ENCODE measurements at regions not wholly inside any gene's neighbourhood (a gene's known extent, or its start where the extent isn't known, plus 50 kb on each side); places are given as distances from the start of the nearest gene placed in this dataset.

- TF ChIP-seq RXRA (IDR thresholded peaks at IDR 0.05): no peak
- TF ChIP-seq, protein P1, sequence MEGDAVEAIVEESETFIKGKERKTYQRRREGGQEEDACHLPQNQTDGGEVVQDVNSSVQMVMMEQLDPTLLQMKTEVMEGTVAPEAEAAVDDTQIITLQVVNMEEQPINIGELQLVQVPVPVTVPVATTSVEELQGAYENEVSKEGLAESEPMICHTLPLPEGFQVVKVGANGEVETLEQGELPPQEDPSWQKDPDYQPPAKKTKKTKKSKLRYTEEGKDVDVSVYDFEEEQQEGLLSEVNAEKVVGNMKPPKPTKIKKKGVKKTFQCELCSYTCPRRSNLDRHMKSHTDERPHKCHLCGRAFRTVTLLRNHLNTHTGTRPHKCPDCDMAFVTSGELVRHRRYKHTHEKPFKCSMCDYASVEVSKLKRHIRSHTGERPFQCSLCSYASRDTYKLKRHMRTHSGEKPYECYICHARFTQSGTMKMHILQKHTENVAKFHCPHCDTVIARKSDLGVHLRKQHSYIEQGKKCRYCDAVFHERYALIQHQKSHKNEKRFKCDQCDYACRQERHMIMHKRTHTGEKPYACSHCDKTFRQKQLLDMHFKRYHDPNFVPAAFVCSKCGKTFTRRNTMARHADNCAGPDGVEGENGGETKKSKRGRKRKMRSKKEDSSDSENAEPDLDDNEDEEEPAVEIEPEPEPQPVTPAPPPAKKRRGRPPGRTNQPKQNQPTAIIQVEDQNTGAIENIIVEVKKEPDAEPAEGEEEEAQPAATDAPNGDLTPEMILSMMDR (IDR thresholded peaks at IDR 0.05; ENCODE audit: low read depth, low read length, missing input control): no peak
- no peak for TF ChIP-seq ZBTB33 (IDR thresholded peaks at IDR 0.05)
- no peak for TF ChIP-seq GABPA (IDR thresholded peaks at IDR 0.05 in 1 of 2, conservative IDR thresholded peaks at IDR 0.05 in 1 of 2)
- TF ChIP-seq TAF1 (conservative IDR thresholded peaks at IDR 0.05): no peak
- TF ChIP-seq, protein P2, sequence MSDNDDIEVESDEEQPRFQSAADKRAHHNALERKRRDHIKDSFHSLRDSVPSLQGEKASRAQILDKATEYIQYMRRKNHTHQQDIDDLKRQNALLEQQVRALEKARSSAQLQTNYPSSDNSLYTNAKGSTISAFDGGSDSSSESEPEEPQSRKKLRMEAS (IDR thresholded peaks at IDR 0.05): no peak
- TF ChIP-seq JUND (IDR thresholded peaks at IDR 0.05): no peak
- no peak for TF ChIP-seq REST (IDR thresholded peaks at IDR 0.05)
- no peak for TF ChIP-seq HNF4G (IDR thresholded peaks at IDR 0.05)
- TF ChIP-seq EGR1 (IDR thresholded peaks at IDR 0.05; ENCODE audit: low read depth in 2 of 2): no peak
- no peak for TF ChIP-seq ATF3 (IDR thresholded peaks at IDR 0.05)
- no peak for TF ChIP-seq SP1 (IDR thresholded peaks at IDR 0.05)
- TF ChIP-seq NR2F2 (IDR thresholded peaks at IDR 0.05): no peak
- TF ChIP-seq FOXA1 (IDR thresholded peaks at IDR 0.05): no peak
These were observed 104.8 kb upstream of the C1orf174 start for GRCh38 chr1:4004635-4005430.
